ENCODE measurements at regions not wholly inside any gene's neighbourhood (a gene's known extent, or its start where the extent isn't known, plus 50 kb on each side); places are given as distances from the start of the nearest gene placed in this dataset.
A peak's percentile ranks its signal among the peaks of the same experiment; 100 is the strongest.

DNA sequence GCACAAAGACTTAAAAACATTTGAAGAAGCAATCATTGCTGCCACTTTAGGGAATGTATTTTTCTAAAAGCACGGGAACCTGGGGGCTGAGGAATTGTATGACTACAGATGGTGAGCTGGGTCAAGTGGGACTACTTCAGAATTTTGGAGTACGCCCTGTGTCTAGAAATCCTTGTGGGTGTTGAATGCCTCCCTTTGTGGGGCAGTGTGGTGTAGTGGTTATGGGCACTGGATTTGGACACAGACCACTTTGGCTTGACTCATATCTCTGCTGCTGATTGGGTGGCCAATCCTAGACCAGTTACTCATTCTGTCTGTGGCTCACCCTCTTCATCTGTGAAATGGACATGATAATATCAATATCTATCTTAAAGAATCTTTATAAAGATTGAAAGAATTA, 155.0 kb upstream of the RPS6KA3 start:
- no peak for DNase-seq

DNA sequence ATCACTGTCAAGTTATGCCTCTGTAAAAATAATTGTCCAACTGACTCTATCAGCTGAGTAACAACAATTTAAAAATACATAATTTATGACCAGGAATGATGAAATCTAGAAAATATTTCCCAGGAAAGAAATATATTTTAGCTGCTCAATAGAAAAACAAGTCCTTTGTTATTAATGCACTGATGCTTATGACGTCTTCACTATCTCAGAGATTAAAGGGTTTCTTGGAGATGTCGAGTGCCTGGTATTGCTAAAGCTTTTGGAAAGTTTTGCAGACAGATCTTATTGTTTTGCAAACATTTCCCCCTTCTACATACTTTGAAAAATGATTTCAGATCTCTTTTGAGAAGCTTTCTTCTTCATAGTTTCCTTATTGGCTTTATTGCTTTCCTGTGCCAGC, 154.6 kb upstream of the RPS6KA3 start:
- no peak for DNase-seq

DNA sequence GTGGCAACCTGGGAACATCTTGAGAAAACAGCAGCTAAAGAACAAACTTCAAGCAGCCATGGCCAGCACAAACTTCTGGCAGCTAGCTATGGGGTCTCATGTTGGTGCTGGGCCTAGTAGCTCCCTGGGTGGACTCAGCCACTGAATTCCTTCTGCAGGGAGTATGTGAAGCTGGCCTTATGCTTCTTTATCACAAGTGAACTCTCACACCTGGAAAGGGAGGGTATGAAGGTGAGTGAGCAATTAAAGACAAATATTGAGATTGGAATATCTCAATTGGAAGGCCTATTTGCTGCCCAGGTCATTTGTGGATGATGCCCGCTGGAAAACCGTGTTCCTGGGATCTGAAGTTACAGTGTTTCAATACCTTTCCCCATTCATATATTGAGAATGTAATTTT, 153.3 kb upstream of the RPS6KA3 start:
- DNase-seq, result no peak

DNA sequence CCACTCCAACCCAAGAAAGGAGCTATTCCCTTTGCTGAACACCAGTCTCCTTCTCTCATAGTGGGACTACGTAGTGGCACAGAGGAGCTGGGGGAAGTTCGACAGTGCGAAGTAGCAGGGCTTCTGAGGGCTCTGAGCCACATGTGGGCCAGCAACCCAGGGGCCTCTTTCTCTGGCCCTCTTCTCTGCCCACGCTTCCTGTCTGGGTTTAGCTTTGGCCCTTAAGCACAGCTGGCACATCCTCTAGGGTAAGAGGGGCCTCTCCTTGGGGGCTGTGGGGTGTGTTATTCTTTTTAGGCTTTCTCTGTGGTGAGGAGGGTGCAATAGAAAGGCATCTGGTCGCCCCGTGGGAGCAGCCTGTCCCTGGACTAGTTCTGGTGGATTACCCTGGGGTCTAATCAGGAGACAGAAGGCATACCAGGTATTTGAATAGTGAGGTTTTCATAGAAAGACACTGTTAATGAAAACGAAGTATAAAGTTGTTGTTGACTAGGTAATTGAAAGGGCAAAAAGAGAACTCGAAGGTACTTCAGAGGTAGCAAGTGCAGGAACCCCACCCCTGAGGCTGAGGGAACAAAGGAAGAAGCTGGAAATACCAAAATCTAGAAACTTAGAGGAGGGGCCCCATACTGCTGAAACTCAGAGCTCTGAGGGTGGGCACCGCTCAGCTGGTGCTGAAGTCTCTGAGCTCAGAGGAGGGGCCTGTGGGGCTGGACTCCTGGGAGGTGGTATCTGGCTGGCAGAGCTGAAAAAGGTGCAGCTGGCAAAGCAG, 151.9 kb upstream of the RPS6KA3 start:
- DNase-seq, result no peak

DNA sequence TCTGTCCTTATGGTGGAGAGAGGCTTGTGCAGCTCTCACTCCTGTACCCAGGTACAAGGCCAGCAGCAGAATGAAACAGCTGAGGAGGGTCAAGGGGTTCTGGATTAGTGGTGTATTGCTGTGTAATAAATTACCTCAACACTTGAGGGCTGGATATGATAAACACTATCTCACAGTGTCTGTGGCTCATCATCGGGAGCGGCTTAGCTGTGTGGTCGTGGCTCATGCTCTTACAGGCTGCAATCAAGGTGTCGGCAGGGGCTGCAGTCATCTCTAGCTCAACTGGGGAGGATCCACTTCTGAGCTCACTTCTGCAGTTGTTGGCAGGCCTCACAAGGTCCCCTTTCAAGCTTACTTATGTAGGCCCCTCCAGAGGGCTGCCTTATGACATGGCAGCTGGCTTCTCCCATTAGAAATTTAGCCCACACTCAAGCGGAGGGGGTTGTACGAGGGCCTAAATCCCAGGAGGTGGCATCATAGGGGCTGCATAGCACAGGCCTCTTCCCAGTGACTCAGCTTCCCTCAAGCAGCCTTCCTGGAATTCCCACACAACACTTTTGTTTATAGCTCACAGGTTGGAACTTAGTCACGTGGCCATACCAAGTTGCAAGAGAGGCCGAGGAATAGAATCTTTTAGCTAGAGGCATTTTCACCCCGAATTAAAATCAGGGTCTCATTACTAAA, 148.2 kb upstream of the RPS6KA3 start:
- DNase-seq, result no peak

DNA sequence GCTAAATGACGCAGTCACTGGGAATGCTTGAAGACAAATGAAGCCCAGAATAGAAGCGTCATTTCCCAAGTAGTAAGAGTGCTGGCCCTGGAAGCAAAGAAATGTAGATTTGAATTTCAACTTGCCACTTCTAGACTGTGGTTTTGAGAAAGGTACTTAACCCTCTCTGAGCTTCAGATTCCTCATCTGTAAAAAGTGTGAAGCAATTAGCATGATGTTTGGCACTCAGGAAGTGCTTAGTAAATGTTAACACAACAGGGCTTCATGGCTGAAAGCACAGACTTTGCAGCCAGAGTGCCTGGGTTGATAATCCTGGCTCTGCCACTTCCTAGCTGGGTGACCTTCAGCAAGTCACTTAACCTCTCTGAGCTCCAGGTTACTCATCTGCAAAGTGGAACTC, 147.4 kb upstream of the RPS6KA3 start:
- no peak for DNase-seq

DNA sequence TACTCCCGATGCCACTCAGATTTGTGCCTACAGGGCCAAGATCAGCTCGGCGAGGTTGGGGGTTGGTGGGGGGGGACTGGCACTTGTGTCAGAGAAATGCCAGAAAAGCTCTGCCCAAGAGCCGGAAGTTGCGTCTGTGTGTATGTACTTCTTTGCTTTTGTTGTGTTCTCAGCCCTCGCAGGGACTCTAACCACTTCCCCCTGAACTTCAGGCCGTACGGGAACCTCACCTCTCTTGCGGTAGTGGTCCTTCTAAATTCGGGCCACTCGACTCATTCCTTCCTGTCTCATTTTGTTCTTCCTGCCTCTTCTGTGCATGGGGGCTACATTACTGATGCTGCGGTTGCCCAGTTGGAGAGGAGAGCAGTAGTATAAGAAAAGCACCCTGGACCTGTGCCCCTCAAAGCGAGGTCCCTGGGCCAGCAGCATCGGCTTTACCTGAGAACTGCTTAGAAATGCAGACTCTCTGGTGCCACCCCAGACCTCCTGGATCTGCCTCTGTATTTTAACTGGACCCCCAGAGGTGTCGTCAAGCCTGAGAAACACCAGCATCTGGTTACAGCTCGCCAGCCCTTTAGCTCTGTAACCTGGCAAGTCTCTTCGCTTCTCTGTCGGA, 146.3 kb upstream of the RPS6KA3 start:
- no peak for DNase-seq

DNA sequence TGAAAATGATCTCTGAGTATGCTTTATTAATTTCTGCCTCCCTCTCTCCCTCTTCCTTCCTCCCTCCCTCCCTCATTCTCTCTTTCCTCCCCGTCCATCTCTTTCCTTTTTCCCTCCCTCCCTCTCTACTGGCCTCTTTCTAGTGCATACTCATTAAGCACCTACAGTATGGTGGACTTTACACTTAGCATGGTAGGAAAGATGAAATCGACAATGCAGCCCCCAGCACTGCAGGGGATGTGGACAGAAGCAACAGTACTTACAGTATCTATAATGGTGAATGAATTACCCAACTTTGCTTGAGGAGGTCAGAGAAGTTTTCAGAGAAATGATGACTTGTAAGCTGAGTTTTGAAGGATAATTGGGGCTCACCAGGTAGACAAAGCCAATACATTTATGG, 143.8 kb upstream of the RPS6KA3 start:
- no peak for DNase-seq

DNA sequence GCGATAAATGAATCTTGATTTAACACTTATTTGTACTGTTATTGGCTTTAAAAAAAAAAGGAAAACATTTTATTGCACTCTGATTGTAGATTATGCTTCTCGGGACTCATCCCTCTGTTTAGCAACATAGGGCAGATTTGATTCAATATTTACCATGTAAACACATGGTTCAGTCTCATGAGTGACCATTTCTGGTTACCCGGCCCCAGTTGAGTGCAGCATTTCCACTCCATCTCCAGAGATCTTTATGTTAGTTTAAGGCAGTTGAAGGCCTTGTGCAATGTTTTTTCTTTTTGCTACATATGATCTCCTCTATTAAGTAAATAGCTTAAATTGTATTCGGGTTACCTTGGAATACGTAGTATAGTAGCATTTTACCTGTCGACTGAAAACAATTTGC, 143.3 kb upstream of the RPS6KA3 start:
- DNase-seq, result no peak

DNA sequence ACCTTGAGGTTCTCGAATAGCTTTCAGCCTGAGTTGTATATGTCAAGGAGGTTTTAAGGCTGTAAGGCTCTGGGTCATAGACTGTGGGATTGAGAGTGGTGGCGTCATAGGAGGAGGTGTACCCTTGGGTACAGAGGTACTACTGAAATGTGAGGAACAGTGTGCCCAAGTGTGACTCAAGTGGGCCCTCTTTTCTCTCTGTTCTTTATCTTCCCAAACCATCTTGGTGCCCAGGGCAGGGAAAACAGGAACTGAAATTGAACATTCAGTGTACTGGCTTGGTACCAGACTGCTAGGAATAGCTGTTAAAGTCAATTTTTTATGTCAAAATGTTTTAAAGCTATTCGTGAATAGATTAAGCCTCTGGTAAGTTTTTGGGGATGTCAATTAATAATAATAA, 136.2 kb upstream of the RPS6KA3 start:
- DNase-seq, result no peak

DNA sequence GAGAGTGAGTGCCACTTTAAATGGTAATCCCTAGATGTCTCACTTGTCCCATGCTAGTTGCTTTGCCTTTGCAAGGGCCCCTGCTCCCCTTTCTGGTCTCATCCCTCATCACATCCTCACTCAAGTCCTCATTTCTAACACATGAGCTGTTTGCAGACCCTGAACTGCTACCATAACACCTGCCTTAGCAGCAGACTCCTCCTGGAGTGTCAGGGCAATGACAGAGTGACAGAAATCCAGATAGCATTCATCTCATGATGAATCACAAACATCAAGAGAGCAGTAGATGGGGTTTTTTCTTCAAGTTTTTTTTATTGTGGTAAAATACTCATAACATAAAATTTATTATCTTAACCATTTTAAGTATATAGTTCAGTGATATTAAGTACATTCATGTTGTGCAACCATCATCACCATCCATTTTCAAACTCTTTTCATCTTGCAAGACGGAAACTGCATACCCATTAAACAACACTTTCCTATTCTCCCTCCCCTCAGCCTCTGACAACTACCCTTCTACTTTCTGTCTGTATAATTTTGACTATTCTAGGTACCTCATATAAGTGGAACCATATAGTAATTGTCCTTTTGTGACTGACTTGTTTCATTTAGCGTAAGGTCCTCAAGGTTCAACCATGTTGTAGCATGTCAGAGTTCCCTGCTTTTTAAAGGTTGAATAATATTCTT, 133.2 kb upstream of the RPS6KA3 start:
- no peak for DNase-seq

DNA sequence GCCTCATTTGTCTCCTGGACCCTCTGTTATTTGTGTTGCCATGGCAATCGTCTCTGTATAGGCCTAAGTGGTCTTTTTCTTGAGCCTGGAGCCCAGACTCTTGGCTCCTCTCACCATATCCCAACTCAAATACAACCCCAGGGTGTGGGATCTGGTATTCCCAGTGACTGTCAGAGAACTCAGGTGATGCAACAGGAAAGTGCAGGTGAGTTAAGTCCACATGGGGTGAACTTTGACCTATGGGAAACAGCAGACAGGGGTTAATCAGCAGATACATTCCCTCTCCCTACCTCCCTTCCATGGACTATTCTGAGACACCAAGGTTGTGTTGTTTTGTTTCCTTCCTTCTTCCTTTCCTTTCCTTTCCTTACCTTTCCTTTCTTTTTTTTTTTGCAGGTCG, 130.9 kb upstream of the RPS6KA3 start:
- no peak for DNase-seq

DNA sequence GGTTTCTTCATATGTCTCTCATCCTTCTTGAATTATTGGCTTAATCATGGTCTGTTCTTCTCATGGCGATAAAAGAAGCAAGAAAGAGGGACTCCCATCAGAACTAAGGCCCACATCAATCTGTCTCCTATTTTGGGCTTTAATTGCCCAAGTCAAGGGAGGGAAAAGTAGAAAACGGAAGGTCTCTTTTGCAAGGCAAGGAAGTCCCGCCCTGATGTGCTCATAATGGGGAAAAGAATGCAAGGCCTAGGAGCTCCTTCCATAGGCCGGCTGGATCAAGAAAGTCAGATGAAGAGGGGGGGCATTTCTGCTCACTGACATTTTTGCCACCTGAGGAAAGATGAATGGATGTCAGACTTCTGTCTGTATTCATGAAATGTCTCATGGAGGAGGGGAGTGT, 127.7 kb upstream of the RPS6KA3 start:
- DNase-seq, result no peak

DNA sequence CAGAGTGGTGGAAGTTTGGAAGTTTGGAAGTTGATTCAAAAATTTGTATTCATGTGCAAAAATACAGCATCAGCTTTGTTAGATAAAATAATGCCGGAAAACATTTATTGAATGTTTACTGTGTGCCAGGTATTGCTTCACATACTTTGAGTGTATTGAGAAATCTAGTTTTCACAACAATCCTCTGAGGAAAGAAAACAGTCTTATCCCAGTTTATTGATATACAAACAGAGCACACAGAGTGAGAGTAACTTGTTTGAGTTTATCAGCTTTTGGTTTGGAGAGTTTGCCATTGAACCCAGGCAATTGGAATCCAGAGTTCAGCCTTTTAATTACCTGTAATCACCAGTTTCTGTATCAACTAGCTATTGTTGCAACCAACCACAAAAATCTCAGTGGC, 127.2 kb upstream of the RPS6KA3 start:
- DNase-seq, result no peak

DNA sequence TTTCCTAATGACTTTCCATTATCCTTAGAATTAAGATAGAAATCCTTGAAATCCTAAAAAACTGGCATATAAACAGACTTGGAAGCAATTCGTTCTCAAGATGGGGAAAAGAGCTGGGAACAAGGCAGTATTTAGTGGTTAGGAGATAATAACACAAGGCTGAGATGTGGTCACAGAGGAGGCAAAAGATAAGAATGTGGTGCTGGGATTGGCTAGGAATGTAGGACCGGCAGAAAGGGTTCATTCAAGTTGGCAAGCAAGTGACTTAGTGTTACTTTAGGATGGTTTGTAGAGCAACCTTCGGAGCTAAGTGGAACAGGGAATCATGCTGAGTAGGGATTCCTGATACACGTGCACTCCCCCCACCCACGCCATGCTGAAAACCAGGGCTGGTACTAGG, 121.9 kb upstream of the RPS6KA3 start:
- no peak for DNase-seq

DNA sequence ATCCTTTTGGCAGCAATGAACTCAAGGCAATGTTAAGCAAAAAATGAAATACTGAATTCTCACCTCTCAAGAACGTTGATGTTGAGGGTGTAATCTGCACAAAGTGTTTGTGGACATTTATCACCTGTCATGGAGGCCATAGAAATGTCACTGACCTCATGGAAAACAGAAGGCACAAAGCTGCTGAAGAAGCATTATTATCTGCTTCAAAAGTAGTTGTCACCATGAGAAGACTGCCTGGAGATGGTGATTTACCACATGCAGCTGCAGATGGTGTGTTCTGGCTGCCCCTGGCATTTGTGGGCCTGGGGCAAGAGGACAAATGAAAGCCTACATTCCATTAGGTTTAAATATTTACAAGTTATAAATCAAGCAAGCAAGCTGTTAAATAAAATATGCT, 116.8 kb upstream of the RPS6KA3 start:
- DNase-seq, result no peak

DNA sequence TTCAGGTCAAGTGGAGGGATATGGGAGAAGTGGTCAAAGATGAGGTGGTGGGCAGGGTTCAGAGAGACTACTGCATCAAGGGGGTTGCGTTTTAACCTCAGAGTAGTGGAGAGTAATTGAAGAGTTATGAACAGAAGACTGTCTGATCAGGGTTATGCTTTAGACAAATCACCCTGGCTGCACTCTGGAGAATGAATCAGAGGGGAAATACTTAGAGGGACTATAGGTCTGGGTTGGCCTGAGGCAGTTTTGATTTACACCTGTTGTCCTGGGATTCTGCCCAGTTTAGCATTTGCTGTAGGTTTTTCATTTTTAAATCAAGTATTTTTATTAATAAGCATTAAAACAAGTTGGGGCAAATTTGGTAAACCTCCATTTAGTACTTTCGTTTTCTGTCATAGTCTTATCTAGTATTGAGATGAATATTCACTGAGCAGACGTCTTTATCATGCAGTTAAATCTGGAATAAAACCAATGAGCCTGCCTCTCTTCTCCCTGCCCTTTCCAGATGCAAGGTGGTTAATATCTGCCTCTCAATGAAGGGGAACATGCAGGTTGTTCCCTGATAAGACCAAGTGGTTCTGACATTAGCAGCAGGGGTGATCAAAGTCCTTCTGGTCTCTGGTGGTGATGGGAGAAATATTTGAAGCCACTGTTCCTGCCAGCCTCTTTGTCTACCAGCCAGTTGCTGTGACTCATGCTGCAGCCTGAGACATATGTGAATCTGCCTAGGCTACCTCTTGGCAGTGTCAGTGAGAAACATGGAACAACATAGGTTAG, 116.0 kb upstream of the RPS6KA3 start:
- DNase-seq, result no peak

DNA sequence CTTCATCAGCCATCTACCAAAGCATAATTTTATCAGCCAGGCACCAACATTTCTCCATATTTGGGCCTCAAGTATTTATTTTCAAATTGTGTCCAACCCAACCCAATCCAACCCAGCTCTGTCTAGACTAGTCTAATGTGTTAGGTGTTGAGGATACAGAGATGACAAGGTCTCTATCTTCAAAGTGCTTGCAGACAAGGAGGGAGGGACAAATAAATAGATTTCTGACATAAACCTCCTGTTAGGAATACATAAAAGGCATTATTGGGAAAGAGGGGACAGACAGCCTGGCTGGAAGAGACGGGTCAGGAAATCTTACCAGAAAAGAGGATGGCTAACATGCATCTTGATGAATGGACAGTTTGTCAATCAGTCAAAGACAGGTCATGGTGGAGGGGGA, 115.4 kb upstream of the RPS6KA3 start:
- no peak for DNase-seq

DNA sequence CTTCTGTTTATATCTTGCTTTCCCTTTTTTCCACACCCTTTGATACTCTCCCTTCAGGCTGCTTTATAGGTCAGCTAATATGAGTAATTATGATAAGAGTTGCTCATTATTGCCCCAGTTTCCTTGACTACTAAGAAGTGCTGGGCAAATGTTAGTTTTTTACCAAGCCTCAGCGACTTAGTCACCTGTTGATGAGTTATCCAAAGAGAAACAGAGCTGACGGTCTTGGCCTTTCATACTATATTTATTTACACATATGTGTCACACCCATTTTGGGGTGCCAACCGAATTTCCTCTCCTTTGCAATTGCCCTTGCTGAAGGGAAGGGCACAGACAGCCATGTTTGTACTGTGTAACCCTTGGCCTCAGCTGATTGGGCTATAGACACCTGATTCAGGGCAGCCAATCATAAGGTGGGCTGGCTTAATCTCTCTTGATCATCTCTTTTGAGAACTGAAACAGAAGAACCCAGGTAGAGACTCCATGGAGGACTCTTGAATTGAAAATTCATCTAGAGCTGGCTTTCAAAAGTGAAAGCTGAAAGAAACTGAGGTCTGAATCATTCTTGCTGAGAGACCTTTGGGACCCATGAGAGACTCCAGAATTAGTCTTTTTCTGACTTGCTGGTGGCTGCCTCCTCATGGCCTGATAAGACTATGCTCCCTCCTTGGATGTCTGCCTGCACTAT, 111.7 kb upstream of the RPS6KA3 start:
- no peak for DNase-seq

DNA sequence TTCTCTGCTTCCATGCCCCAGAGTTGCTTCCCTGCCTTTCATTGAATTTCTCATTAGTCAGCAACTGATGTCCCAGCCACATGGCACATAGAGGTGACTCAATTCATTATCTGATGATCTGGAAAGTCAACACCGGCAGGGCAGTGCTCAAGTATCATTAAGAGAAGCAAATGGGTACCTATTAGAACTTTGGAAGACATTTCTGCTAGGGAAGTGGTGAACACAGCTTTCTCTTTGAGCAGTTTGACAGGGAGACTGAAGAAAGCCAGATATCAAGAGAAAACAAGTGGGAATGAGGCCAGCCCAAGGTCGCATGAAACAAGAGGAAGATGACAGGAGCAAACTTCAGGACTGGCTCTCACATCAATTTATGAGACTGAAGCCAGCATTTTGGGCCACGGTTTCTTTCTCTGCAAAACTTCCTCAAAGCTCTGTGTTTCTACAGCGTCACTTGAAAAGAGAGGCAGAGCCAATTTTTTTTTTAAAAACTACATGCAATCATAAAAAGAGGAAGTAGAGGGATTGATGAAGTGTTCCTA, 108.3 kb upstream of the RPS6KA3 start:
- peak; percentile 42 for DNase-seq

DNA sequence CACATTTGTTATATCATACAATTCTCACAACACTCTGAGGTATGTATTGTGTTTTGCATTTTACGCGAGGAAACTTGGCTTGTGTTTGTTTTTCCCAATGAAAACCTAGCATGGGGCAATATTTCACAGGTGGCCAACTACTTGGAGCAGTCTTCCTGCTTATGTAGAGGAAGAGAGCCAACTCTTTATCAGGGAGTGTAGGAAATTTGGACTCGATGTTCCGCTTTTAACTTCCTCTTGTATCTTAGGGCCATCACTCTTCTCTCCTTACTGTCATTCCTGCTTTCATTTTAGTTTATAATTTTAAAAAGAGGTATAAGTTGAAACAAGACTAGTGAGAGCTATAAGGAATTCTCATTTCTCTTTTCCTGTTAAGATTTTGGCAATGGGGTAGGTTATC, 107.7 kb upstream of the RPS6KA3 start:
- DNase-seq, result no peak

DNA sequence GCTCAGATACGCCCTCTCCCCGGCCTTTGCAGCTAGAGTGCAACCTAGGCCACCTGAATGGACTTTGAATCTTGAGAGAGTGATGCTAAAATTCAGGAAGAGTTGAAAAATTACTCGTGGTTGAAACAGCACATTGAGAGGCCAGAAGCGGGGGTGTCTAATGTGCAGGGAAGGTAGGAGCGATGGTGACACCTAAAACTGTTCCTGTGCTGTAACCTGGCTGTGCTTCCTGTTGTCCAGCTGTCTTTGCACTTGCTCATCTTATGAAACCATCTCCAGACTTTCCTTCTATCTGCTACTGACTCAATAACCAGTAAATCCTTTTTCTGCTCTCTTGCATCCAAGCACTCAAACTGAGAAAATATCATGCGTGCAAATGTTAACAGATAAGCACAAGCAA, 106.4 kb upstream of the RPS6KA3 start:
- DNase-seq, result no peak

Data from tongue (tissue), 1 donor.